IPS-NIHi7 (cell line): ENCODE measurements at regions not wholly inside any gene's neighbourhood (a gene's known extent, or its start where the extent isn't known, plus 50 kb on each side); places are given as distances from the start of the nearest gene placed in this dataset.
A peak's percentile ranks its signal among the peaks of the same experiment; 100 is the strongest.
"Not testable (repeated sequence)": the region's sequence is repeated elsewhere in the genome, so short reads cannot be mapped to it uniquely, and the experiment has no call there.

Source experiments
- DNase-seq: peaks from one replicate; pipeline ENCODE4 v3.0.0; 2012; ENCODE audit warnings: mixed read lengths; ENCODE audit errors: extremely low spot score

DNA sequence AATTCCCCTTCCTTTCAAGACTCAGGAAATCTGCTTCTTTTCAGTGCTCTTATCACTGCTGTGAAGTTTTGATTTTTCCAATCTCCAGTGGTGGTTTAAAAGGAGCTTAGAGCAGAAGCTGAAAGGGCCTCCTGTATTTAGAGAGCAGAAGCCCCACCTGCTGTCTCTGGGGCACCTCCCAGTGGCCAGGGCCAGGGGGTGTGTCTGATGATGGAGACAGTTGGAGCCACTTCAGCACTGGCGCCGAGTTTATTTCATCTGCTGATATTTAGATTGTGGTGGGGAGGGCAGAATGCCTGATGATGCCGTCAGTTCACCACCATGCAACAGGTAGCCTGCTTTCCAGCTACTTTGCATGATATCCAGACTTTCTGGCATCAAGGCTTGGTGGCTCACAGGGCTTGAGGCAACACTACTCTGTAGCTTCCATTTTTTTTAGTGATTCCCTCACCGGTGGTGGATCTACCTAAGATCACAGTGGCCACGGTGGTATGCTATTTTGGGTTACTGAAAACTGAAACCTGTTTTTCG lies 371.9 kb downstream of the KCNRG start:
- peak; percentile 75 for DNase-seq

DNA sequence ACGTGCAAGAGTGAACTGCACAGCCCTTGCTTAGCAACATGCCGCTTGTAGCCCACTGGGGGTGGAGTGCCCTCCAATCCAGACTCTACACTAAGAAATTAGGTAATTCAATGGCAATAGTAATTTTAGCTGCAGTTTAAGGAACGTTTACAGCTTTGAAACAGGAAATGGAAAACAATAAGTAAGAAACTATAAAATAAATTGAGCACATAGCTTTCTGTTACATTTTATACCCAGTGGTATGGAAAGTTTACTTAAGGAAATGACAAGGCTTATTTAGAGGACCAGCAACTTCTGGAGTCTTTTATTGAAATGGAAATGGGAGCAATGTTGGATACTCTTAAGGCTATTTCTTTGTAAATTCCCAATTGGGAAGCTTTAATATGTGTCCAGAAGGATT lies 373.2 kb downstream of the KCNRG start:
- no peak for DNase-seq

DNA sequence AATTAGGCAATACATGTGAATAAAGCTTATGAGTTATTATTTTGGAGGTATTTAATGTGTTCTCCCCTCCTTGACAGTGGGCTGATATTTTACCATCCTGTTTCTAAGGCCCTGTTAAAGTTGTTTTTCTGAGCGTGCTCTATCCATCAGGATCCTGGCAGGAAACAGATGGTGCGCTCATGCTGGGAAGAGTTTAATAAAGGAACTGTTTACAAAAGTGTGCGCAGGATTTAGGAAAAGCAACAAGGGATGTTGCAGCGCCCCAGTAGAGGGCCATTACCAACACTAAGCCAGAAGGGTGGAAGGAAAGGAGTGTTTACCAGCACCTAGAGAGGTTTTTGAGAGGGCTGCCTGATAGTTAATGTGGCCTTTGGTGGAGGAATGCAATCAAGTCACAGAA lies 374.5 kb downstream of the KCNRG start:
- DNase-seq, result no peak

DNA sequence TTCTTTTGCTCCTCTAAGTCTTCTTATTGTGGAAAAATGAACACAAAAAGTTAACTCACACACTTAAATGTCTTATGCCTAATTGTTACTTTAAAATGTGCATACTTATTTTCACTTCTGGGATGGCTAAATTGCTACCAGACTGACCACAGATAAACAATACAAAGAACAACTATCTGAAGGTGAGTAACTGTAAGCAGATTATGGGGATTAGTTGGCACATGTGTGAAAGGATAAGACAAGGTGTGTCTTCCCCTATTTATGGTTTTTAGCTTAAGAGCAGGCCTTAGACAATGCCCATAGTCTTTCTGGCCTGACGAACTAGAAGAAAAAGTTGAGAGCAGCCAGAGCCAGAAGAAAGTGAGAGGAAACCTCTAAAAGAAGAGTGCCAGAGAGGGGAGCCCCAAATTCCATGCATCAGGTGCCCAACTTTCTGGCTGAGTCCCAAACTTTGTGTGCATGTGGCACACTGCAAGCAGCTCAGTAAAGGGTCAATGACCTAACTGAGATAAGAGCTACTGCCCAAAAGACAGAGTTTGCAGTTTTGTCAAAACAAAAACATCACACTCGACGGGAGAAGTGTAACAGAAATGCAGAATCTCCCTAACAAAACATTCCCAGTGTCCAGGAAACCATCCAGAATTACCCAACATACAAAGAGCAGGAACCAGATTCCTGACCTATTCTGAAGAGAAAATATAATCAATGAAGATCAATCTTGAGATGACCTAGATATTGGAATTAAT lies 375.4 kb downstream of the KCNRG start:
- no peak for DNase-seq

DNA sequence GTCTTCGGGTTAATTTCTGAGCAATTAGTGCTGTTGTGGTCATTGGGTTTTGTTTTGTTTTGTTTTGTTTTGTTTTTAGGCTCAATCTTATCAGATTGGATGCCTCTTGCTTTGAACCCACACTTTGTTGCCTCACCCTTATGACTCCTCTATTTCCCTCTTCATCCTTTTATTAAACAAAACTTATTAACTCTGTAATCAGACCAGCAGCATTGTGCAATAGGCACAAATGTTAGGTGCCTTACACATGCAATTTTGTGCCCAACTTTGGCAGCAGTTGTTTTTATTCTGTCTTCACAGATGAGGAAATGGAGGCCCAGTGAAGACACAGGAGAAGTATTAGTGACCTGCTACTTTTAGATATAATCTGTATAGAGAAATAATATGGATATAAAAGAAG lies 377.7 kb downstream of the KCNRG start:
- no peak for DNase-seq

DNA sequence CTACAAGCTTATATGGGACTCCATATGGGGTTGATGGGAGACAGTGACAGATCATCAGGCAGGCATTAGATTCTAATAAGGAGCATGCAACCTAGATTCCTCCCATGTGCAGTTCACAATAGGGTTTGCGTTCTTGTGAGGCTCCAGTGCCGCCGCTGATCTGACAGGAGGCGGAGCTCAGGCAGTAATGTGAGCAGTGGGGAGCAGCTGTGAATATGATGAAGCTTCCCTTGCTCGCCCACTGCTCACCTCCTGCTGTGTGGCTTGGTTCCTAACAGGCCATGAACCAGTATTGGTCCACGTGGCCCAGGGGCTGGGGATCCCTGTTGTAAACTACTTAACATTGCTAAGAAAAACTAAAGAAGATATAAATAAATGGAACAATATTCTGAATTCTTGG lies 378.4 kb downstream of the KCNRG start:
- no peak for DNase-seq

DNA sequence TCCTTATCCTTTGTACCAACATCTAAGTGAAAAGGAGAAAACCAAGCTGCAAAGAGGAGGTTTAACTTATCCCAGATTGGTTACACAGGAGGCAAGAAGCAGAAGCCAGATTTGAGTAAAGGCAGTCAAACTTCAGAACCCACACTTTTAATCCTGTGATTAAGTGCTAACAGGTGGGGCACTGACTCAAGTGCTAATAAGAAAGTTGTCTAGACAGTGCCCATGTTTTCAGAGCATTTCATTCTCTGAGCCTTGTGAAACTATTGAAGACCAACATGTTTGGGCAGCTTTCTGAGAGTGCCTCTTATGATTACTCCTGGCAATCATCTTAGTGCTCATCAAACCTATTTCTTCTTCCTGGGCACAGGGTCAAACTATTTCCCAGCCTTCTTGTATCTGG lies 380.8 kb downstream of the KCNRG start:
- DNase-seq, result no peak

DNA sequence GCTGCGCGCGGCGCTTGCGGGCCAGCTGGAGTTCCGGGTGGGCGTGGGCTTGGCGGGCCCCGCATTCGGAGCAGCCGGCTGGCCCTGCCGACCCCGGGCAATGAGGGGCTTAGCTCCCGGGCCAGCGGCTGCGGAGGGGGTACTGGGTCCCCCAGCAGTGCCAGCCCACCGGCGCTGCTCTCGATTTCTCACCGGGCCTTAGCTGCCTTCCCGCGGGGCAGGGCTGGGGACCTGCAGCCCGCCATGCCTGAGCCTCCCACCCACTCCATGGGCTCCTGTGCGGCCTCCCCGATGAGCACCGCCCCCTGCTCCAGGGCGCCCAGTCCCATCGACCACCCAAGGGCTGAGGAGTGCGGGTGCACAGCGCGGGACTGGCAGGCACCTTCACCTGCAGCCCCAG lies 381.4 kb downstream of the KCNRG start:
- DNase-seq, result not testable (repeated sequence)

DNA sequence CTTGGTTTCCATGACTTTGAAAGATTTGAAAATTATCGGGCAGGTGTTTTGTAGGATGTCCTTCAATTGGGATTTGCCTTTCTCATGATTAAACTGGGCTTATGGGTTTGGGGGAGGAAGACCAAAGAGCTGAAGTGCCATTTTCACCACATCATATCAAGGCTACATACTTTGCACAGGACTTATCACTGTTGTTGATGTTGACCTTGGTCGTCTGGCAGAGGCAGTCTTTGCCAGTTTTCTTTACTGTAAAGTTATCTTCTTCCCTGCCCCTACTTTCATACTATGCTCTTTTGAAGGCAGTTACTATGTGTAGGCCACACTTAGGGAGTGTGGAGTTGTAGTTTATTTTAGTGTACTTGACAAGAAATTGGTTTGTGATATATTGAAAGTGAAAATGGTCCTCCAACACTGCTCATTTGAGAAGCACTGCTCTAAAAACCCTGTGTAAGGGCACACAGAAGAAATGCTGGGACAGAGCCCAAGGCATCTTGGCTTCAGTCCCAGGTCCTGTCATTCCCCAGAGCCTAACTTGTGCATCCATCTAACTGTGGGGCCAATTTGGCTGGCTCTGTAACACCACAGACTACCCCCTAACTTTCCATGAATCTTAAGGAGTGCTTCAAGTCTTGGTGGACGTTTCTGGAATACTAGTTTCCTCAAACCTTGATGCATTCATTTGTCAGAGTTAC lies 384.9 kb downstream of the KCNRG start:
- no peak for DNase-seq

DNA sequence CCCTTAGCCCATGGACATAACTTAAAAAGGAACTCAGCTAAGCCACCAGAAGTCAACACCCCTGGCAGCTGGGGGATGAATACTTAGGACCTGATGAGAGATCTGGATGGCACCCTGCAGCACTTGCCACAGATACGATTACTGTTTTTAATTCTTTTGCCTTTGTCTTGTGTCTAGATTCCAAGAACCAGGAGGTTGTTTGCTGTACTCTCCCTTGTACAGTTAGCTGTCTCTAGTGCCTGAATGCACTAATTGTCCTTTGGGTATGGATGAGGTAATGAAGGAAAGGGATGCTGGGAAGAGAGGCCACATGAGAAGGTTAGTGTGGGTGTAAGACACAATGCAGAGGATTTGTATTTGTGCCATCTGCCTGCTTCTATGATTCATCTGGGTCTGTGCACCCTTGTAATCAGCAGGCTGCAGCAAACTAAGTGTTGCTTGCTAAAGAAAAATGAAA lies 385.8 kb downstream of the KCNRG start:
- DNase-seq, result no peak

DNA sequence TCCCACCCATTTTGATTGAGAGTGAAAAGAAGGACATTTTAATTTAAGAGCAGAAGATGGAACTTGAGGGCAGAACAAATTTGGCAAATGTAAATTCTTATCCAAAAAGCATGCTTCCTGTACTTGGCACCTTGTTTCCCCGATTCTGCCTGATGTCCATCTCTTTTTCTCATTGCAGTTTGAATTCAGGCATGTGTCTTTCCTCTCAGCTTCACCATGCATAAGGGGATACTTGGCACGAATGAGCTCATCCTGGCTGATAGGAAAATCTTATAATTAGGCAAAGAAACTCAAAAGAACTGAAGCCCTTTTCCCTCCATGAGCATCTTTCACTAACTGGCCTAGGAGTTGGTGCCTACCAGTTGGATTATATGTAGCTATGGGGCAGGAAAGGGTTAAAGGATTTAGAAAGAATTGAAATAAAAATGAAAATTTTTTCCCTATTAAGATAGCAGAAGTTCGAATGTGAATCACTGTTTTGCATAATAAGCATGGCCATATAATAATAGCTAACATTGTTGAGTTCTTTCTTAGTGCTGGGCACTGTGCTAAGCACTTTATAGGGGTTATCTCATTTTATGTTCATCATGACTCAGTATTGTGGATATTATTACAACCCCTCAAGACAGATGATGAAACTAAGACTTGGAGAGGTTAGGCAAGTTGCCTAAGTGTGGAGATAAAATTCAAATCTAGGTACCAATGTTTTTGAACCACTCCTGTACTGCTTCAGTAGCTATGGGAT lies 386.6 kb downstream of the KCNRG start:
- DNase-seq, result no peak

DNA sequence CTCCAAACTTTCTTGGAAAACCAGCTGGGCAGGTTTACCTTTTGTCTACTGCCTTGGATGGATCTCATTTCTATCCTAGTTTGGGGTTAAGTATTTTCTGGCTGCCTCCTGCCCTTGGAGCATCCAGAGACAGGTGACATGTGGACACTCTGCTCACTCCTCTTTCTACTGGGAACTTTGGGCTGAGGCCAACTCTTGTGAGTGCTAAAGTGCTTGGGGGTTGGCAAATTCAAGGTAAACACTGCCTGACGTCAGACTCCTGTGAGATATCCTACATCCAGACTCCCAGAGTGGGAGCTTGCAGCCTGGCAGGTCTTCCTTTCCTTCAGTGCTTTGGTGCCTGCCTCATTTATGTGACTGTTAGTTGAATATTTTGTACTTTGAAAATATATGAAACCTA lies 388.1 kb downstream of the KCNRG start:
- no peak for DNase-seq

DNA sequence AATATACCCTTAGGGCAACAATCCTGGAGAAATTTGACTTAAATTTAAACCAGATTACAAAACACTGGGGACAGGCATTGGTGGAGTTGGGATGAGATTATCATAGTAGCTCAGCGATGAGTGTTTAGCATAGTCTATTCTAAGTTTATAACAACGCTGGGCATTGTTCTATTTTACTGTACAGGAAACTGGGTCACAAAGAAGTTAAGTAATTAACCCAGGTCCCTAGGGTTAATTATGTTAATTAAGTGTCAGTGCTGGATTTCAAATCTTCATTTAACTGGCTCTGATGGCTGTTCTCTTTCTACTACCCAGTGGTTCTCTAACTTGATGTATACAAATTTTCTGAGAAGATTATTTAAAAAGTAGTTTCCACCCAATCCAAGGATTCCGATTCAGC lies 388.9 kb downstream of the KCNRG start:
- DNase-seq, result no peak

DNA sequence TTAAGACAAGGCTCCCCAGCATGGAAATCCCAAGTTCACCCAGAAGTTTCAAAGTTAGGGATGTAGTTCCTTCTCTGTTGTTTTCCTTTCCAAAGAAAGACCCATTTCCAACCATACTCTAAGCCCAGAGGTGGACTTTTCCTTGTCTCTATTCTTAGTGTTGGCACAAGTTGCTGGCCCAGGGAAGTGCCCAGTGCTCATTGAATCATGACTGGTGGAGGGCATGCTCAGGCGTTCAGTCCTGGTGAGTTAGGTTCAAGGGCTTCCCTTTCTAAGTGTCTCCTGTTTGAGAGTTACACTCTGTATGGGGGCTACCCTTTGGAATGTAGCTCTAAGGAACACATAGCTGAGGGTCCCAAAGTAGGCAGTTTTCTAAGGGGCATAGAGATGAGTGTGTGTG lies 389.5 kb downstream of the KCNRG start:
- DNase-seq, result no peak

DNA sequence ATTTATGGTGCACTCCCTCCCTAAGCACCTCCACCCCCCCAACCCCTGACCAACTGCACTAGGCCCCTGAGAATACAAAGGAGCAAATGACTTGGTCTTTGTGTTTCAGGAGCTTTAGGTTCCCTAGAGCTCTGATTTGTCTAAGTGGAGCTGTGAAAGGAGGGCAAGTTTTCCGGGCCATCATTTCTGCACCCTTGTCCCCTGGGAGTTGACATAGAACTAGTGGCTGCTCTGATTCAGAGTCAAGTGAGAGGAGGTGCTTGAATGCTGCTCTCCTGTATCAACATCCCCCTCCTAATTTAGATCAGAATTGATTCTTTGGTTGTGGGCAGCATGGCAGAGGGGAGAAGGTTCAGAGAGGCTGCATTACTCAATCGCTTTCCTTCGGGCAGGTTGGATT lies 391.6 kb downstream of the KCNRG start:
- no peak for DNase-seq

DNA sequence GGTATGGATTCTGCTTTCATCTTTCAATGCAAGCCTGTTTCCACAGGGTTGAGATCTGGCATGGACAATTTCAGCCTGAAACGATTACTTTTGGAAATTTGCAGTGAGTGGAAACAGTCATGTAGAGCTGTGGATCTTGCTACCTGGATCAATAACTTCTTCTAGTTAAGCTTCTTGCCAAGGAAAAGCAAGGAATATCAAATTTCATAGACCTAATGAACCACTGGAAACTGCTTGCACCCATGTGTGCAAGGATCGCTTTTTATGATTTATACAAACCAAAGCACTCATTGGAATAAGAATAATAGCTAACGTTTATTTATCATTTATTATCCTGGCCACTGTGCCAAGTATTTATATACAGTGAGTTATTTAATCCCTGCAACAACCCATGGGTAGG lies 392.8 kb downstream of the KCNRG start:
- DNase-seq, result no peak

DNA sequence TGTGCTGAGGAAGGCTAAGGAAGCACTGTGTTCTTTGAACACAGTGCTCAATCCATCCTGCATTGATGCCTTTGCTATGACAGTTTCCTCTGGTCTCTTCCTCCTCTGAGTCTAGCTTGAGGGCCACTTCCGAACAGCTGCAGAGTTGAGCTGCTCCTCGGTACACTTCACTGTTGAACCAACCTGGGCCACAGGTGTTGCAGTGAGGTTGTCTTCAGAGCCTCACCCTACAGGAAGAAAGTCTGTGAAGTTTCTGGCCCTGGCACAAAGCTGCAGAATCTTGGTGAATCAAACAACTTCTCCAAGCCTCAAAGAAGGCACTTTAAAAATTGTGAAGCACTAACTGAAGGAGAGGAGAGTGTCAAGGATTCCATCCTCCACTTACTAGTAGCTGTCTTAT lies 394.0 kb downstream of the KCNRG start:
- DNase-seq, result no peak

DNA sequence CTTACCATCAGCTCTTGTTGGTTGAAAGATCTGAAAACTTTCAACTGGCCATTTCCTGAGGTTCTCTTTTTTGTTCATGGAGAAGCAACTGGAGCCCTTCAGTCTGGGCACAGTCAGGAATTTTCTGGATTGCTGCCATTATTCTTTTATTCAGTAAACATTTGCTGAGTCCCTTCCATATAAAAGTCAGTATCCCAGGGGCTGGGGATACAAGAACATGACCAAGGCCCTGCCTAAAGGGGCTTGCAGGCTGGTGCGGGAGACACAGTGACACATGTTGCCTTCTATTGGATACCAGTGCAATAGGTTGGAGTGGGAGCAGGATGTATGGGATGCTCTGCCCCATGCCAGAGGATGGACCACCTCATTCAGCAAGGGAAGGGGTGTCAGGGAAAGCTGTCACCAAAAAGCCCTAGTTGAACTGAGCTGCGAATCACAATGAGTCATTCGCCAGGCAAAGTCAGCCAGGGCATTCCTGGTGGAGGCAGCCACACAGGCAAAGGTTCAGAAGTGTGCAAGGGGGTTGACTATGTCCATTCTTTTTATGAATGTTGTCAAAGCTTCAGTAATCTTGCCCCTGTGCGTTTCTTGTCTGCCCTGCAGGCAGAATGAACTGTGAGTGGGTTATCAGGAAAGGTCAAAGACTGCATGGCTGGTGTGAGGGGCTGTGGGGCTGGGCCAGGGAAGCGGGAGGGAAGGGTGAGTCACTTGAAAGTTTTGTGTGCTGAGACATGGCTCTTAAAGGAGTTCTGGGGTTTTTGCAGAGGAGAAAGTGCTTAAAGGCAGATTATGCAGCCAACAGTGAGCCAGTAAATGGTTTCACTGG lies 395.9 kb downstream of the KCNRG start:
- peak; percentile 68 for DNase-seq

DNA sequence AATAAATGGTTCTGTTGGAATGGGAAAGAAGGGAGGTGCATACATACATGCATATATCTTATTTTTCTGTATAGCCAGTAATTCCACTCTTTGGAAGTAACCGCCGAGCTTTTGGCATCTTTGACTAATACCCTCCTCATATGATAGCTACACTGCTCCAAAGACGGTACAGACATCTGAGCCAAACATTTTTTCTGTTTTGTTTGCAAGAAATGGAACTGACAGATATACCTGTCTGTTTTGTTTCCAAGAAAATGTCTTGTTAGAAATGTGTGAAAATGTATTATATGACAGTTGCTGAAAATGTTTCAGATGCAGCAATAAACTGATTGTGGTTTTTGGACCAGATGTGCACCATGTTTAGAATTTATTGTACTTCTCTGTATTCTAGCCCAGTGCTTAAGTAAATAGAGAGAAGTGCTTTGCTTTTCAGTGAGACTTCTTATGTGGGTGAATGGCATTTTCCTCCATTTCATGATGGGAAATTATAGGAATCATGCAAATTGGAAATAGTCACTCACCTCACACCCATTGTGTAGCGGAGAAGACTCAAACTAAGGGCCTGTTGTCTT lies 396.9 kb downstream of the KCNRG start:
- DNase-seq, result no peak

DNA sequence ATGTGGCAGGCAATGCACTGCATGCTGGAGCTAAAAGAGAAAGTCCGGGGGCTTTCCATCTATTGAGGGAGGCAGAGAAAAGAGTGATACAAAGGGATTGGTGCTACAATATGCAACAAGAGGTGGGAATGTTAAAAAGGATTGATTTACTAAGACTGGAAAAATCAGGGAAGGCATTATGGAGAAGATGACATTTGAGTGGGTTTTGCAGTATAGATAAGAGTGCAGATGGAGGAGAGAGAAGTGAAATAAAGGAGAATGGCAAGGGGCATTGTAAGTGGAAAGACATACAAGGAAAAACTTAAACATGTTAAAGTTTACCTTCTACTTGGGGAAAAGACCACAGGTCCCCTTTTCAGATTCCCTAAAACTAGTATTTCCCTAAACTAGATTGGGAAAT lies 399.4 kb downstream of the KCNRG start:
- DNase-seq, result no peak

DNA sequence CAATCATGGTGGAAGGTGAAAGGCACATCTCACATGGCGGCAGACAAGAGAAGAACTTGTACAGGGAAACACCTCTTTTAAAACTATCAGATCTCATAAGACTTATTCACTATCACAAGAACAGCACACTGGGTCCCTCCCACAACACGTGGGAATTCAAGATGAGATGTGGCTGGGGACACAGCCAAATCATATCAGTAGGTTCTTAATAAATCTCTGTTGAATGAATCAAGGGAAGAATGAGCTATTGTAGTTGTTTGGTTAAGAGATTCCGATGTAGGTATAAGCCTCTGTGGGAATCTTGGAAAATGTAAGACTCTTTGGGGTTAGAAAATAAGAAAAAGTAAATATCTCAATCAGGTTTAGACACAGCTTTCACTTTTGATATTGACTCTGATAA lies 400.2 kb downstream of the KCNRG start:
- DNase-seq, result no peak
